Cardiac muscle cell (in vitro differentiated cells and primary cell): ENCODE measurements at regions not wholly inside any gene's neighbourhood (a gene's known extent, or its start where the extent isn't known, plus 50 kb on each side); places are given as distances from the start of the nearest gene placed in this dataset.

Experiments used
- DNase-seq, 2 donors: peaks; one replicate each; pipeline versions ENCODE4 v3.0.0 to v3.0.0-alpha.2; 2010 to 2017; ENCODE audit warnings: low read depth in 1 of 2, low spot score in 1 of 2
- H3K27ac ChIP-seq: fragments of 200-600 bp; sonication (generic); 2 replicates; pipeline ENCODE4 v1.5.1; 2016
- H3K27me3 ChIP-seq: fragments of 200-600 bp; sonication (generic); 2 replicates; pipeline ENCODE4 v1.6.0; 2016; ENCODE audit warnings: control low read depth
- H3K36me3 ChIP-seq: fragments of 200-600 bp; sonication (generic); 2 replicates; pipeline ENCODE4 v1.5.1; 2016; ENCODE audit warnings: control low read depth
- H3K4me1 ChIP-seq: fragments of 200-600 bp; sonication (generic); 2 replicates; pipeline ENCODE4 v1.8.1; 2017; ENCODE audit warnings: low read depth, mild to moderate bottlenecking, mixed run types
- H3K4me3 ChIP-seq: fragments of 200-600 bp; sonication (generic); 2 replicates; pipeline ENCODE4 v1.5.1; 2016; ENCODE audit warnings: mild to moderate bottlenecking
- H3K9me3 ChIP-seq: fragments of 200-600 bp; sonication (generic); 2 replicates; pipeline ENCODE4 v1.5.1; 2017; ENCODE audit warnings: low read depth, mild to moderate bottlenecking, control low read depth
- CTCF ChIP-seq: IDR thresholded peaks from 2 replicates; pipeline ENCODE4 v1.5.1; 2012; ENCODE audit warnings: low read depth, mild to moderate bottlenecking, low read length

DNA sequence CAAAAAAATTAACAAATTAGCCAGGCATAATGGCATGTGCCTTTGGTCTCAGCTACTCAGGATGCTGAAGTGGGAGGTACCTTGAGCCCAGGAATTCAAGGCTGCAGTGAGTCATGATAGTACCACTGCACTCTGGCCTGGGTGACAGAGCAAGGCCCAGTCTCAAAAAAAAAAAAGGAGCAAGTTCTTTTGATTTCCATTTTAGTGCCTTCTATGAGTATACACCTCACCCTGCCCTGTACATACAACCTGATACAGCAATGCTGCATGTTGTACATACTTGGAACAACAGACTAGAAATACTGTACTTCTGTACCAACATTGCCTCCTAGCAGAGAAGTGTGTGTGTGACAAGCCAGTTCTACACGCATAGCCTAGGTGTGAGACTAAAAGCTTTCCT, 97.3 kb upstream of the CARMIL1 start:
- H3K9me3 ChIP-seq = no peaks in the 10 kb centered on the region
- no peak overlapping the region for H3K27ac ChIP-seq
- no peaks in the 10 kb centered on the region for H3K27me3 ChIP-seq
- H3K4me3 ChIP-seq = no peak overlapping the region
- DNase-seq = peak in 1 of 2 donors; percentile 16
- H3K4me1 ChIP-seq = peaks cover 17% of the 10 kb centered on the region
- TF ChIP-seq CTCF = no peak
- no peaks in the 10 kb centered on the region for H3K36me3 ChIP-seq

DNA sequence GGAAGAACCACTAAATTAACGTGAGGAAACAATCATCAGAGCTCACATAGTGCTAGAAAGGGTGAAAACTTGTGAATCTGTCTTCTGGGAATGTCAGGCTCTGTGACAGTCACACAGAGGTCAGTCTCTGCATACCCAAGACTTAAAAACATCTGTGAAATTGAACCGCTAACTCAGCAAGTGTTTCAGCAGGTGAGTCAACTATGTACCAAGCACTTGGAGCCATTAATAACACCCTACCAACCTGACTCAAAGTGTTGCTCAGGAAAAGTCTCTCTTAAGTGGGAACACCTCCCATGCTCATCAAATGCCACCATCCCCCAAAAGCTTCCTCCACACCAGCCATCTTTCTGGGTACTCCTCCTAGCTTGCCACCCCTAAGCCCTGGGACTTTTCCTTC, 92.3 kb upstream of the CARMIL1 start:
- DNase-seq = no peak
- Histone ChIP-seq H3K27ac (no peak overlapping the region), H3K27me3 (no peaks in the 10 kb centered on the region), H3K4me1 (no peaks in the 10 kb centered on the region), H3K4me3 (no peak overlapping the region), H3K36me3 (no peaks in the 10 kb centered on the region), H3K9me3 (no peaks in the 10 kb centered on the region)
- TF ChIP-seq CTCF = no peak

- no peak for TF ChIP-seq CTCF
- H3K4me3 ChIP-seq = no peak overlapping the region
- H3K4me1 ChIP-seq = no peaks in the 10 kb centered on the region
- H3K27me3 ChIP-seq = no peaks in the 10 kb centered on the region
- H3K27ac ChIP-seq = no peak overlapping the region
- H3K9me3 ChIP-seq = no peaks in the 10 kb centered on the region
- no peaks in the 10 kb centered on the region for H3K36me3 ChIP-seq
- no peak for DNase-seq
Observed at GRCh38 chr6:25188232-25188631, 90.9 kb upstream of the CARMIL1 start.

DNA sequence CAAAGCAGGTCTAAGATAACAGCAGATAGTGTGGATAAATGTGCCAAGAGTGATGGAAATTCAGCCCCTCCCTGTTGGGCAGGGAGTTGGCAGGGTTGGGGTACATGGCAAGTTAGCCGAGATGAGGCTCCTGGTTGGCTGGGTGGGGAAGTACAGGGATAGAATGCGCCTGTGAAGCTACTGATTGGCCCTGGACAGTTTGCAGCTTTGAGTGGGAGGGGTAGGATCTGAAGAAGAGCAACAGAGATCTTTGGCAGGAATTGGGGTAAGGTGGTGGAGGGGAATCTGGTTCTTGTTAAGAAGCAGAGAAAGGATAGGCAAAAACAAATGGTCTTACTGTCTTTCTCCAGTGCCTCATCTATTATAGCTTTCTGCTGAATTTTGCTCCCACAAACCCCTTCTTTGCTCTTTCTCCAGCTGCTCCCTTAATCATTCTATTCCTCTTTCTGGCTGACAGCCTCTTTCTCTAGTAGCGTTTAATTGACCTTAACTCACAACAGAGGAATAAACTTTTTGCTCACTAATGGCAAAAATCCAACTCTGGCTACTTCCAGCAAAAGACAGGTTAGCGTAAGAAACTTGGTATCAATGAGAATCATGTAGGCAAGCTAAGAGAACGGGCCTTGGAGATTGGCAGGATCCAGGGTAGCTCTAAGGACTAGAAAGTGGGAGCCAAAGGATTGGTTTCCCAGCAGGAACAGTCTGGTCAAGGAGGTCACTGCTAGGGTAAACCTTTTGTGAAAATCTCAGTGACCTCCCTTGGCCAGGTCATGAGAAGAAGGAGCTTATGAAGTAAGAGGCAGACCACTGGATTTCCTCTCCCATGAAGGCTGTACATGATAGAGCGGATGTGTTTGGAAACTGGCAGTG, 86.3 kb upstream of the CARMIL1 start:
- Histone ChIP-seq H3K4me3 (no peak overlapping the region), H3K36me3 (no peaks in the 10 kb centered on the region), H3K27me3 (no peaks in the 10 kb centered on the region), H3K27ac (no peak overlapping the region), H3K9me3 (no peaks in the 10 kb centered on the region), H3K4me1 (no peaks in the 10 kb centered on the region)
- DNase-seq = peak in 1 of 2 donors; percentile 94
- no peak for TF ChIP-seq CTCF

- DNase-seq = peak in 1 of 2 donors; percentile 96
- no peak for TF ChIP-seq CTCF
- H3K4me3 ChIP-seq = no peak overlapping the region
Observed at GRCh38 chr6:25193460-25194171, 85.6 kb upstream of the CARMIL1 start.

More at GRCh38 chr6:25193460-25194171, 85.6 kb upstream of the CARMIL1 start:
- Histone ChIP-seq H3K9me3 (no peaks in the 10 kb centered on the region), H3K27me3 (no peaks in the 10 kb centered on the region), H3K4me1 (no peaks in the 10 kb centered on the region), H3K36me3 (no peaks in the 10 kb centered on the region), H3K27ac (no peak overlapping the region)
